Heart right ventricle (tissue), 16 donors: ENCODE measurements at regions not wholly inside any gene's neighbourhood (a gene's known extent, or its start where the extent isn't known, plus 50 kb on each side); places are given as distances from the start of the nearest gene placed in this dataset.

Source experiments
- ATAC-seq, 8 donors: fragments of 200-7000 bp; cut with Tn5 transposase; one replicate each; pipeline ENCODE4 v1.9.1; 2020; ENCODE audit warnings: mild to moderate bottlenecking in 8 of 8, moderate library complexity in 8 of 8, moderate number of reproducible peaks in 1 of 8
- DNase-seq, 2 donors: peaks; one replicate each; pipeline ENCODE4 v3.0.0-alpha.2; 2020
- H3K27ac ChIP-seq, 10 donors: fragments of 200-600 bp; sonication (generic) in 2 of 10; one replicate each; pipeline versions ENCODE4 v1.5.0 to v1.8.0; 2020 to 2022; ENCODE audit warnings: mild to moderate bottlenecking in 3 of 10
- H3K27me3 ChIP-seq, 7 donors: fragments of 200-600 bp; one replicate each; pipeline ENCODE4 v1.8.0; 2021 to 2022; ENCODE audit warnings: mild to moderate bottlenecking in 2 of 7
- H3K36me3 ChIP-seq, 9 donors: fragments of 200-600 bp; sonication (generic) in 1 of 9; one replicate each; pipeline versions ENCODE4 v1.5.0 to v1.8.0; 2020 to 2022; ENCODE audit warnings: mild to moderate bottlenecking in 2 of 9
- H3K4me1 ChIP-seq, 9 donors: fragments of 200-600 bp; sonication (generic) in 1 of 9; one replicate each; pipeline versions ENCODE4 v1.5.0 to v1.8.0; 2020 to 2022; ENCODE audit warnings: mild to moderate bottlenecking in 4 of 9
- H3K4me3 ChIP-seq, 10 donors: fragments of 200-600 bp; sonication (generic) in 2 of 10; one replicate each; pipeline versions ENCODE4 v1.5.0 to v1.8.0; 2020 to 2022; ENCODE audit warnings: mild to moderate bottlenecking in 7 of 10, moderate library complexity in 2 of 10
- H3K9me3 ChIP-seq, 11 donors: fragments of 200-600 bp in 10 of 11; sonication (generic) in 2 of 11; one replicate each; pipeline versions ENCODE4 v1.5.0 to v1.8.0; 2013 to 2022; ENCODE audit warnings: mild to moderate bottlenecking in 2 of 11, control low read depth in 1 of 11, moderate library complexity in 1 of 11
- CTCF ChIP-seq, 9 donors: fragments of 200-600 bp; sonication (generic) in 2 of 9; IDR thresholded peaks; one replicate each; pipeline versions ENCODE4 v1.5.0 to v1.8.0; 2021 to 2022; ENCODE audit warnings: antibody characterized with exemption in 9 of 9, mild to moderate bottlenecking in 5 of 9, moderate library complexity in 1 of 9
- WGBS, 2 donors: extraction: QIAGEN DNeasy Blood & Tissue Kit; methylation state at CpG; one replicate each; pipeline ENCODE4 v1.1.7; 2013; ENCODE audit warnings: inconsistent platforms in 1 of 2; 5-methylcytosine and 5-hydroxymethylcytosine counted together
- intact Hi-C, 10 donors: fragments of 100-400 bp; cut with DNase I; formaldehyde crosslinking; loops; one replicate each; pipeline versions ENCODE4 v1.11.1 to v1.14.2; 2022
- donor health status: Arrhythmogenic right ventricular cardiomyopathy.
- donor health status: ischemic (EF 13 %, LVEDD 7.1; RV severe dilation, severe dysfunction).
- donor health status: healthy with polysubstance abuse.
- donor health status: DM: no; HTN: yes; CAD: no.
- donor health status: DM: no; HTN: no; CAD: no.
- donor health status: ischemic (EF 25% LVEDD 6.9; RV normal size, moderate dysfunction).
- donor health status: ischemic (EF 25% LVEDD 5.7; RV mildly dilated, moderate dysfunction).
- donor health status: healthy.
- donor health status: DM: yes; HTN: yes; CAD: no.
- donor health status: Ischemic cardiomyopathy.
- donor health status: ischemic (EF 35%, LVEDD 5.7; RV mildly dilated, moderate dysfunction).
- donor health status: nonischemic (EF 11% LVEDD 7.7; RV severe dilation, severe dysfunction).
- donor health status: DM: yes; HTN: yes; CAD: no.
- donor health status: PGD.
- donor health status: ischemic (EF 29% LVEDD 5.4; RV normal size, mild dysfunction).
- donor health status: nonischemic (EF 23%, LVEDD 6.1; RV moderate dilation, normal function).

- DNase-seq, result no peak
- 74 to 77% methylated on average over 3 of the region's 3 CpGs for WGBS, 2 donors
- no peaks in the 10 kb centered on the region for H3K4me1 ChIP-seq
- H3K27me3 ChIP-seq, result no peaks in the 10 kb centered on the region
- no peaks in the 10 kb centered on the region for H3K9me3 ChIP-seq
- H3K36me3 ChIP-seq, result no peaks in the 10 kb centered on the region
- H3K27ac ChIP-seq, result no peak overlapping the region
- intact Hi-C loops, result loop anchor here in 1 of 10 donors (10.0 kb wide), 1 partner anchor 1788 kb away; no protein-coding TSS in a partner anchor
- ATAC-seq, result no peak
- no peak overlapping the region for H3K4me3 ChIP-seq
- TF ChIP-seq CTCF (IDR thresholded peaks at IDR 0.05), result no peak
Observed at GRCh38 chr3:22122567-22122966, 371.6 kb upstream of the ZNF385D start.

DNA sequence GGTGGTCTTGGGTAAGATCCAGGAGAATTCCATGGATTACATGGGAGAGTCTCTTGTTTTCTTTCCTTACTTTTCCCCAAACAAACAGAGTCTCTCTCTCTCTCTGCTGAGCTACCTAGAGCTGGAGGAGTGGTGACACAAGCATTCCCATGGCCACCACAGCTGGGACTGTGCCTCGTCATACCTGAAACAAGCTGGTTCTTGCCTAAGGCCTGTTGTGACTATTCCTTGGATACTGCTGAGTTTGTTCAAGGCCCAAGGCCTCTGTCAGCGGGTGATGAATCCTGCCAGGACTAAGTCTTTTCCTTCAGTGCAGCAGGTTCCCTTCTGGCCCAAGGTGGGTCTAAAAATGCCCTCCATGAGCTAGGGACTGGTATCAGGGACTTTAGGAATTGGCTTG, 378.1 kb upstream of the ZNF385D start:
- TF ChIP-seq CTCF (IDR thresholded peaks at IDR 0.05), result no peak
- Histone ChIP-seq H3K9me3 (no peaks in the 10 kb centered on the region), H3K36me3 (no peaks in the 10 kb centered on the region), H3K27ac (no peak overlapping the region), H3K4me3 (no peak overlapping the region), H3K27me3 (no peaks in the 10 kb centered on the region), H3K4me1 (no peaks in the 10 kb centered on the region)
- intact Hi-C loops, result loop anchor here in 1 of 10 donors (10.0 kb wide), 1 partner anchor 1794 kb away; no protein-coding TSS in a partner anchor
- ATAC-seq (no peak), DNase-seq (no peak)
- 76 to 90% methylated on average over 2 of the region's 2 CpGs for WGBS, 2 donors

GRCh38 chr3:22141769-22142168, 390.8 kb upstream of the ZNF385D start:
- WGBS, 2 donors, result 71 to 85% methylated on average over 2 of the region's 2 CpGs
- H3K9me3 ChIP-seq, result peaks cover 0 to 6% (median 0%) of the 10 kb centered on the region in 11 donors
- H3K4me1 ChIP-seq, result no peaks in the 10 kb centered on the region
- ATAC-seq (no peak), DNase-seq (no peak)
- no peaks in the 10 kb centered on the region for H3K36me3 ChIP-seq
- no peak overlapping the region for H3K4me3 ChIP-seq
- no peak overlapping the region for H3K27ac ChIP-seq
- intact Hi-C loops, result no loop called here
- TF ChIP-seq CTCF (IDR thresholded peaks at IDR 0.05), result no peak
- no peaks in the 10 kb centered on the region for H3K27me3 ChIP-seq

- no peak for TF ChIP-seq CTCF (IDR thresholded peaks at IDR 0.05)
- no peak for ATAC-seq
- 85 to 87% methylated on average over 3 of the region's 3 CpGs for WGBS, 2 donors
Observed at GRCh38 chr3:22147161-22147560, 396.2 kb upstream of the ZNF385D start.

More at GRCh38 chr3:22147161-22147560, 396.2 kb upstream of the ZNF385D start:
- no peak overlapping the region for H3K4me3 ChIP-seq
- no peak overlapping the region for H3K27ac ChIP-seq
- H3K36me3 ChIP-seq, result no peaks in the 10 kb centered on the region
- H3K27me3 ChIP-seq, result no peaks in the 10 kb centered on the region
- intact Hi-C loops, result no loop called here
- no peak for DNase-seq
- H3K9me3 ChIP-seq, result no peaks in the 10 kb centered on the region
- no peaks in the 10 kb centered on the region for H3K4me1 ChIP-seq
